HT-29 (cell line): ENCODE measurements at regions not wholly inside any gene's neighbourhood (a gene's known extent, or its start where the extent isn't known, plus 50 kb on each side); places are given as distances from the start of the nearest gene placed in this dataset.
"Not testable (repeated sequence)": the region's sequence is repeated elsewhere in the genome, so short reads cannot be mapped to it uniquely, and the experiment has no call there.

Experiments
- DNase-seq: peaks from one replicate; pipeline ENCODE4 v3.0.0-alpha.2; 2015; ENCODE audit warnings: low spot score

DNA sequence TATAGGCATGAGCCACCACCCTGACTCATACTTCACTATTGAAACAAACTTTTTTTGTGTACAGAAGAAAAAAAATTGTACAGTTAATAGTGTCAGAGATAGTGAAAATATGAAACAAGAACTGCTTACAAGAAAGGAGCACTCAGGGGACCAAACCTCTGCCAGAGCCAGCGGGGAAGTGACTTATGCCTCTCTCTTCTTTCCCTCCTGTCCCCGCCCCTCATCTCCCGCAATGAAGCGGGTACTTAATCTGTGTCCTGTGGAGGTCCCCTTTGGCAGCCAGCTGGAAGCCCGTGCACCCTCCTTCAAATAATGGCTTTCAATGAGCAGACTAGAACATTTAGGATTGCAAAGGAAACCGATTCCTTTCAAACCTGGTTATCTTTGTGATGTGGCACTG, 51.5 kb downstream of the PPIAL4A start:
- DNase-seq = not testable (repeated sequence)

- DNase-seq = not testable (repeated sequence)
Measured at GRCh38 chr1:120941836-120942217, 52.3 kb downstream of the PPIAL4A start.

- peak; percentile 85 for DNase-seq
Measured at GRCh38 chr1:120942218-120942944, 52.8 kb downstream of the PPIAL4A start.

DNA sequence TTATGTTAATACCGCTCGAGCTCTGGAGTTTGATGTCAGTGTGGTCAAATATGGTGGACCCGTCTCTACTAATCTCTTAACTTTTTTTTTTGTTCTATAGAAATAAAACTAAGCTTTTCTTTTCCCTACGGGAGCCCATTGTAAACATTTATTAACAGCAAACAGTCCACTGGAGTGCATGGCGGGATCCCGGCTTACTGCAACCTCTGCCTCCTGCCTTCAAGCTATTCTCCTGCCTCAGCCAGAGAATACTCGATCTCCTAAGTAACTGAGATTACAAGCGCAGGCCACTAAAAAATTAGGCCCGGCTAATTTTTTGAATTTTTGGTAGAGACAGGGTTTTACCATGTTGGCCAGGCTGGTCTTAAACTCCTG, 53.4 kb downstream of the PPIAL4A start:
- DNase-seq = not testable (repeated sequence)

DNA sequence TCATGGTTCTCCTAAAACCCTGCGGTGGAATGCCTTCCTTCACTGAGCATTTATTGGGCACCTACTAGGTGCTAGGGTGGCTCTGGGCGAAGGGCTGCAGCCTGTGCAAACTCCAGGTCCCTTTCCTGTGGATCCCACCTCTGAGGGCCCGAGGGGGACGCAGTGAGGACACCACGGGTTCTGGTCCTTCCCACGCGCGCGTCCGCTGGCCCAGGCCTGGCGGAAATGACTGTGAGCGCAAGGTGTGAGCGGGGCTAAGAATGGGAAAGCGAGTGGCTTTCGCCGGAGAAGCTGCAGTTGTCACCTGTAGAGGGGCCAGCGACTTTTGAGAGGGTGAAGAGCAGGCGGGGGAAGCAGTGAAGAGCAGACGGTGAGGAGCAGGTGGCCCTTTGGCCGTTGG, 55.1 kb downstream of the PPIAL4A start:
- not testable (repeated sequence) for DNase-seq

DNA sequence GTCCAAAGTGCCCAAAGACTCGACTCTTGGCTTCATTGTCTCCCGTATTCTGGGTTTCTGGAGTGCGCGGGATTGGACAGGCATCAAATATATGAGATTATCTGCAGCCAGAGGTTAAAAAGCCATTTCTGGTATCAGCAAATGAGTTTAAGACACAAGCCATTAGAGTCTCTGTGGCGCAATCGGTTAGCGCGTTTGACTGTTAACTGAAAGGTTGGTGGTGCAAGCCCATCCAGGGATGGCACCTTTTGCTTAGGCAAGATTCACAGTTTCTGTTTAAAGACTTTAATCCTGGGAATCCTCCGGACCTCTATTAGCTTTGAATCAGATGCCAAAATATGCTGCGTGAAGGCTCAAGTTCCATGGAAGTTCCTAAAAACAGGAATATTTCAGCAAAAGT, 55.6 kb downstream of the PPIAL4A start:
- DNase-seq = not testable (repeated sequence)

- not testable (repeated sequence) for DNase-seq
Measured at GRCh38 chr1:120947114-120947513, 57.5 kb downstream of the PPIAL4A start.

DNA sequence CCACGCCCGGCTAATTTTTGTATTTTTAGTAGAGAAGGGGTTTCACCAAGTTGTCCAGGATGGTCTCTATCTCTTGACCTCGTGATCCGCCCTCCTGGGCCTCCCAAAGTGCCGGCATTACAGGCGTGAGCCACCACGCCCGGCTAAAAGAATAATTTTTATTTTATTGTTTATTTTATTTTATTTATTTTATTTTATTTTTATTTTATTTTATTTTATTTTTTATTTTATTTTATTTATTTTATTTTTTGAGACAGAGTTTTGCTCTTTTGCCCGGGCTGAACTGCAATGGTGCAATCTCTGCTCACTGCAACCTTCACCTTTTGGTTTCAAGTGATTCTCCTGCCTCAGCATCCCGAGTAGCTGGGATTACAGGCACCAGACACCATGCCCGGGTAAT, 60.2 kb downstream of the PPIAL4A start:
- DNase-seq = not testable (repeated sequence)

DNA sequence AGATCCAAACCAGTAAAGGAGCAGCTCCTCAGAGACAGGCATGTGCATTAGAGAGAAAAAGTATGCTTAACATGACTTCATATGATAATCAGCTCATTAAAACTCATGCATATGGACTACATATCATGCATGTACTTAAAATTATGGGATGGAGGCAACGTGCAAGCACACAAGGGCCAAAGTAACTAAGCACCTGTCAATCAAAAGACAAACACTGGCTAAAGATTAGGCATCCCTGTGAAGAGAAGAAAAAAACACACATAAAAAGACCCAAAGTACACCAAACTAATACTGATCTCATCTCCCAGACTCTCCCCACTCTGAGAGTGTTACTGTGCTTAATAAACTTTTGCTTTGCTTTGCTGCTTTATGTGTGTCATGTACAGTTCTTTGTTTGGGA, 61.1 kb downstream of the PPIAL4A start:
- not testable (repeated sequence) for DNase-seq

DNA sequence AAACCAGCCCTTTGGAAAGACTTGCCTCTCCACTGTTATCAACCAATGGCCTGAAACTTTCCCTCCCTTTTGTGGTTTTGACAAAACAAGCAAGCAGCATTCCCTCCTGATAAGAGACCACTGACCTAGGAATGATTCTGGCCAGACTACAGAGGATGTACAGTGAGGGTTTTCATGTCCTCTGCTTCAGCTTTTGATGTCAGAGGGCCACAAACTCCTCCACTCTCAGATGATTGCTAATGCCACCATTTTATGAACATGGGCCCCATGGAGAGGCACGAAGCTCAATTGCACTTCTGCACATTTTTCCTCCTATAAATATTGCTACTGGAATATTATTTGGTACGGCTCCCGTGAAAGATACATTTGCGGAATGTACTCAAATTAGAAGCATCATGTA, 61.5 kb downstream of the PPIAL4A start:
- DNase-seq = not testable (repeated sequence)

DNA sequence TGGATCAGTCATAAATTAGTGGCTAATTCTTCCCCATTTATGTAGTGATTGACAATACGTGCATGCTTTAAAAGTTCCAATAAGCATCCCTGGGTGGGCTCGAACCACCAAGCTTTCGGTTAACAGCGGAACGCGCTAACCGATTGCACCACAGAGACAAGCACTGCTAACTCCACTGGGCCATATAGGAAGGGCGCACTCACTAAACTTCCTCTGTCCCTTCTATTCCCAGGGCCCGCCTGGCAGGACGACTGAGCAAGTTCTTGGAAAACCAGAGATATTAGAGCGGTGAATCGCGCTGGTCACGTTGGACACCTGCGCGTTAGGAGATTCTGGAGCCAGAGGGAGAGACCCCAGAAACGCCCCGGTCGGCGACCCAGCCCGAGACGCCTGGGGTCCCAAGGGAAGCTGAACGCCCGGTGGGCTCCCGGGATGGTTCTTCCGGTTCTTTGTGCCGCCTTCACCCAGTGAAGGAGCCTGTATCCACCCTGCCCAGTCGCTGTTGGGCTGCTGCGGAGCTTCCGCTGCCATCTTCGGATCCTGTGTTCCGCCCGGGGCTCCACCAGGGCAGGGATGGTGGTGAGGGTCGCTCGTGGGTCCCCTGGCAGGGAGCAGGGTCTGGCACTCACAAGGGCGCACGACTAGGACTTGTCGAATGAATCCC, 62.8 kb downstream of the PPIAL4A start:
- DNase-seq = not testable (repeated sequence)

DNA sequence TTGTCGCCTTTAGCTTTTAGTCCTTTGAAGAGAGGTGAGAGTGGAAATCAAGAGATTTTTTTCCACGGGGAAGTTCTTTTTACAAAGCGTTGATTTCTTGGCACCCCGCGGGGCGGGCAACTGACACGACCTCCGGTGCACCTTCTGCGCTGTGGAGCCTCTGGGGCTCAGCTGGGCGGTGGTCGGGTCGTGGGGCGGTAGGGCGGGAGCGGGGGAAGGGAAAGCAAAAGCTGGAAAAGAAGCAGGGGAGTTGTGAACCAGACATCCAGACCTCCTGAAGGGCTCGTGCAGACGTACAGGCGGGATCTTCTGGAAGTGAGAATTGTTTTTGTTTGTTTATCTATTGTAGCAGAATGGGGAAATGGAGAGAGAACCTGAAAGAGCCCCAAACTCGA, 63.3 kb downstream of the PPIAL4A start:
- DNase-seq = not testable (repeated sequence)

DNA sequence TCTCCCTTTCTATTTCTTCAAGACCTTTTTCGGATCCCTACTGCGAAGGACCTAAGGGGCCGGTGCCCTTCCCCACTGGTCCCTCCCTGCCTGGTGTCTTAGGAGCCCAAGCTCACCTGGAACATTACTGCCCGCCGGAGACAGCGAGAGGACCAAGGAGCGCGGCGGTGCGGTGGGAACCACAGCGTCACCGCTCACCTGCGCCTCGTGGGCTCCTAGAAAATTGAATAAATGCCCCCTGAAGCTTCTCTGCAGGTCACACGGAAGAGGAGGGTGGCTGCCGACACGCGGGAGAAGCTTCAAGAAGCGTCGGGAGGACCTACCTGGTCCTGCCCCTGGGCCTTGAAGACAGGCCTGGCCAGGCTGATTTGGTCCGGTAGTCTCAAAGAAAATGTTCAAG, 65.2 kb downstream of the PPIAL4A start:
- DNase-seq = no peak

- not testable (repeated sequence) for DNase-seq
Measured at GRCh38 chr1:120955961-120956360, 66.4 kb downstream of the PPIAL4A start.

- not testable (repeated sequence) for DNase-seq
Measured at GRCh38 chr1:120966018-120966417, 76.4 kb downstream of the PPIAL4A start.

DNA sequence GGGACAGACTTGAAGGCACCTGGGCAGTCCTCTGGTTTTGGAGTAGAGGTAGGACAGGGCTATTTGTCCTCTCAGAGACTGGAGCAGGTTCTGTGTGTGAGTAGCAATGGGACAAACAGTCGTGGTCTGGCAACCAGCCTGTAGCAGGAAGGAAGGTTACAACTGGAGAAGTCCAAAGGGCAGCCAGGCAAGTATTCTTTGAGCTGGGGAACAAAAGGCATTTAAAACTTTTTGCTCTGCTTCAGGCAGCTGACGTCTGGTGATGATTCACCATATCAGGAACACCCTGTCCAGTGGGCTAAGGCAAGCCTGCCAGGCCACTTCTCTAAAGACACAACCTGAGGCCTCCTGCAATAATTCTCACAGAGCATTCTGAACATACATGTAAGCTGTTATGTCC, 83.3 kb downstream of the PPIAL4A start:
- peak; percentile 74 for DNase-seq

GRCh38 chr1:120973836-120974235, 84.3 kb downstream of the PPIAL4A start:
- DNase-seq = not testable (repeated sequence)

- DNase-seq = not testable (repeated sequence)
Measured at GRCh38 chr1:120977279-120977678, 87.7 kb downstream of the PPIAL4A start.

- not testable (repeated sequence) for DNase-seq
Measured at GRCh38 chr1:120981489-120982094, 92.0 kb downstream of the PPIAL4A start.

DNA sequence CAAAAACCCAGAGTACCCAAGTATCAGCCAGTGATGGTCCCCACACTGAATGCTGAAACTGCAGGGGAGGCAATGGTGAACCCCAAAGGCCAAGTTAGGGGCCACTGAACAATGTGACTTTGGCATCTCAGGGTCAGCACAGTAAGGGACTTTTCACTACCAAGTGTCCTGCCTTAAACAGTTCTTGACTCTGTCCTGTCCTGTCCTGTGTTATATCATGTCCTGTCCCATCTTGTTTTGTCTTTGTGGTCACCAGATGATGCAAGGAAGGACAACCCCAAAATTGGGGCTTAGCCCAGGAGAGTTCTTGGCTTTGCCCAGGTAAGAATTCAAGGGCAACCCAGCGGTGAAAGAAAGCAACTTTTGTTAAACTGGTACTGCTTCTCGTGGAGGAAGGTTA, 105.0 kb downstream of the PPIAL4A start:
- DNase-seq = not testable (repeated sequence)

GRCh38 chr1:120995025-120995424, 105.5 kb downstream of the PPIAL4A start:
- DNase-seq = not testable (repeated sequence)

GRCh38 chr1:121001090-121001726, 111.6 kb downstream of the PPIAL4A start:
- not testable (repeated sequence) for DNase-seq
